ENCODE measurements at regions not wholly inside any gene's neighbourhood (a gene's known extent, or its start where the extent isn't known, plus 50 kb on each side); places are given as distances from the start of the nearest gene placed in this dataset.

GRCh38 chr10:78492424-78492823 is 458.8 kb downstream of the RPS24 start:
- no peak for DNase-seq (ENCODE audit: low read depth in 2 of 3, low spot score in 2 of 3)

- DNase-seq (ENCODE audit: low read depth in 2 of 3, low spot score in 2 of 3): no peak
Observed at GRCh38 chr10:78494179-78494578, 460.5 kb downstream of the RPS24 start.

- DNase-seq (ENCODE audit: low read depth in 2 of 3, low spot score in 2 of 3): no peak
Observed at GRCh38 chr10:78502210-78502936, 468.7 kb downstream of the RPS24 start.

- DNase-seq (ENCODE audit: low read depth in 2 of 3, low spot score in 2 of 3): no peak
Observed at GRCh38 chr10:78504181-78504580, 470.5 kb downstream of the RPS24 start.

- DNase-seq (ENCODE audit: low read depth in 2 of 3, low spot score in 2 of 3): no peak
Observed at GRCh38 chr10:78505657-78506056, 472.0 kb downstream of the RPS24 start.

GRCh38 chr10:78506614-78507013 is 473.0 kb downstream of the RPS24 start:
- DNase-seq (ENCODE audit: low read depth in 2 of 3, low spot score in 2 of 3): no peak

- no peak for DNase-seq (ENCODE audit: low read depth in 2 of 3, low spot score in 2 of 3)
Observed at GRCh38 chr10:78507510-78508160, 474.0 kb downstream of the RPS24 start.

GRCh38 chr10:78508955-78509748 is 475.5 kb downstream of the RPS24 start:
- DNase-seq (ENCODE audit: low read depth in 2 of 3, low spot score in 2 of 3): no peak

- no peak for DNase-seq (ENCODE audit: low read depth in 2 of 3, low spot score in 2 of 3)
Observed at GRCh38 chr10:78510566-78511323, 477.1 kb downstream of the RPS24 start.

- DNase-seq (ENCODE audit: low read depth in 2 of 3, low spot score in 2 of 3): no peak
Observed at GRCh38 chr10:78511324-78512204, 477.9 kb downstream of the RPS24 start.

GRCh38 chr10:78512205-78512550 is 478.5 kb downstream of the RPS24 start:
- no peak for DNase-seq (ENCODE audit: low read depth in 2 of 3, low spot score in 2 of 3)

GRCh38 chr10:78513330-78513729 is 479.7 kb downstream of the RPS24 start:
- no peak for DNase-seq (ENCODE audit: low read depth in 2 of 3, low spot score in 2 of 3)

GRCh38 chr10:78513986-78514385 is 480.3 kb downstream of the RPS24 start:
- DNase-seq (ENCODE audit: low read depth in 2 of 3, low spot score in 2 of 3): no peak

GRCh38 chr10:78514459-78514858 is 480.8 kb downstream of the RPS24 start:
- no peak for DNase-seq (ENCODE audit: low read depth in 2 of 3, low spot score in 2 of 3)

- no peak for DNase-seq (ENCODE audit: low read depth in 2 of 3, low spot score in 2 of 3)
Observed at GRCh38 chr10:78515038-78515872, 481.6 kb downstream of the RPS24 start.

- no peak for DNase-seq (ENCODE audit: low read depth in 2 of 3, low spot score in 2 of 3)
Observed at GRCh38 chr10:78515873-78516153, 482.1 kb downstream of the RPS24 start.

- no peak for DNase-seq (ENCODE audit: low read depth in 2 of 3, low spot score in 2 of 3)
Observed at GRCh38 chr10:78516236-78516635, 482.6 kb downstream of the RPS24 start.

GRCh38 chr10:78516756-78517155 is 483.1 kb downstream of the RPS24 start:
- no peak for DNase-seq (ENCODE audit: low read depth in 2 of 3, low spot score in 2 of 3)

GRCh38 chr10:78518224-78518623 is 484.6 kb downstream of the RPS24 start:
- DNase-seq (ENCODE audit: low read depth in 2 of 3, low spot score in 2 of 3): no peak

All from hematopoietic multipotent progenitor cell (in vitro differentiated cells).